ENCODE measurements at regions not wholly inside any gene's neighbourhood (a gene's known extent, or its start where the extent isn't known, plus 50 kb on each side); places are given as distances from the start of the nearest gene placed in this dataset.

GRCh38 chr4:119982756-119983155, 83.9 kb downstream of the MAD2L1 start:
- H3K9ac ChIP-seq (ENCODE audit: low read length) = no peak overlapping the region
- no peak overlapping the region for H3K4me3 ChIP-seq (ENCODE audit: low read length)
- H3K4me2 ChIP-seq (ENCODE audit: low read length) = no peak overlapping the region
- no peaks in the 10 kb centered on the region for H3K79me2 ChIP-seq (ENCODE audit: low read length)
- peaks cover 3% of the 10 kb centered on the region; the same call in 1 of the 2 replicates for H3K4me1 ChIP-seq (ENCODE audit: low read length)
- no peak overlapping the region for H2AFZ ChIP-seq (ENCODE audit: low read depth, low read length)
- H3K27ac ChIP-seq (ENCODE audit: low read length) = no peak overlapping the region
- no peaks in the 10 kb centered on the region for H3K9me3 ChIP-seq (ENCODE audit: insufficient read depth, low read length)
- no peaks in the 10 kb centered on the region for H3K36me3 ChIP-seq (replicated peaks; ENCODE audit: low read depth, low read length)
- no peak for TF ChIP-seq EZH2phosphoT487 (IDR thresholded peaks at IDR 0.05; ENCODE audit: low read depth)
- no peak for TF ChIP-seq CTCF (IDR thresholded peaks at IDR 0.05; ENCODE audit: low read depth, low read length)
- H4K20me1 ChIP-seq (ENCODE audit: insufficient read depth, low read length) = no peaks in the 10 kb centered on the region
- no peaks in the 10 kb centered on the region for H3K27me3 ChIP-seq (ENCODE audit: low read depth, low read length)

DNA sequence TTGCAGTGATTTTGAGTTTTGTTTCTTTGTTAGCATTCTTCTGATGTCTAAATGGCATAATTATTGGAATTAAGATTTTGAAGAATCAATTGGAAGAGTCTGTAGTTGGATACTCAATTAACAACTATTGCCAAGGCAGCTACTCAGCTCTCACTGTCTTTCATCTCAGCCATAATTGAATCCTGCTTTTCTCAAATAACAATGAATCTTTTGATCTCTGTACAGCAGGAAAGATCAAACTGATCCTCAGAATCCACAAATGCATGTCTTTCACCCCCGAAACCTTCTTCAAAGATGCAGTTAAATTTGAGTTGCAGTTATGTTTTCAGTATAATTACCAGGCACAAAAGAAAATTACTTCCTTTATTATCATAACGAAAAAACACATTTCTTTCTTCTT, 86.2 kb downstream of the MAD2L1 start:
- H4K20me1 ChIP-seq (ENCODE audit: insufficient read depth, low read length) = no peaks in the 10 kb centered on the region
- no peak overlapping the region for H3K27ac ChIP-seq (ENCODE audit: low read length)
- no peak overlapping the region for H3K9ac ChIP-seq (ENCODE audit: low read length)
- H3K4me2 ChIP-seq (ENCODE audit: low read length) = no peak overlapping the region
- no peaks in the 10 kb centered on the region for H3K79me2 ChIP-seq (ENCODE audit: low read length)
- H3K4me1 ChIP-seq (ENCODE audit: low read length) = peaks cover 3% of the 10 kb centered on the region; the same call in 1 of the 2 replicates
- TF ChIP-seq EZH2phosphoT487 (IDR thresholded peaks at IDR 0.05; ENCODE audit: low read depth) (no peak), CTCF (IDR thresholded peaks at IDR 0.05; ENCODE audit: low read depth, low read length) (no peak)
- no peaks in the 10 kb centered on the region for H3K36me3 ChIP-seq (replicated peaks; ENCODE audit: low read depth, low read length)
- H2AFZ ChIP-seq (ENCODE audit: low read depth, low read length) = no peak overlapping the region
- H3K27me3 ChIP-seq (ENCODE audit: low read depth, low read length) = no peaks in the 10 kb centered on the region
- no peak overlapping the region for H3K4me3 ChIP-seq (ENCODE audit: low read length)
- H3K9me3 ChIP-seq (ENCODE audit: insufficient read depth, low read length) = no peaks in the 10 kb centered on the region

- H4K20me1 ChIP-seq (ENCODE audit: insufficient read depth, low read length) = no peaks in the 10 kb centered on the region
- no peak overlapping the region for H3K4me2 ChIP-seq (ENCODE audit: low read length)
- no peak overlapping the region for H3K9ac ChIP-seq (ENCODE audit: low read length)
- no peaks in the 10 kb centered on the region for H3K9me3 ChIP-seq (ENCODE audit: insufficient read depth, low read length)
- no peaks in the 10 kb centered on the region for H3K27me3 ChIP-seq (ENCODE audit: low read depth, low read length)
- no peaks in the 10 kb centered on the region for H3K36me3 ChIP-seq (replicated peaks; ENCODE audit: low read depth, low read length)
- peaks cover 3% of the 10 kb centered on the region; the same call in 1 of the 2 replicates for H3K4me1 ChIP-seq (ENCODE audit: low read length)
- H3K4me3 ChIP-seq (ENCODE audit: low read length) = no peak overlapping the region
- H3K27ac ChIP-seq (ENCODE audit: low read length) = no peak overlapping the region
- no peak overlapping the region for H2AFZ ChIP-seq (ENCODE audit: low read depth, low read length)
- no peaks in the 10 kb centered on the region for H3K79me2 ChIP-seq (ENCODE audit: low read length)
- no peak for TF ChIP-seq EZH2phosphoT487 (IDR thresholded peaks at IDR 0.05; ENCODE audit: low read depth)
Measured at GRCh38 chr4:119977076-119977940, 89.3 kb downstream of the MAD2L1 start.

DNA sequence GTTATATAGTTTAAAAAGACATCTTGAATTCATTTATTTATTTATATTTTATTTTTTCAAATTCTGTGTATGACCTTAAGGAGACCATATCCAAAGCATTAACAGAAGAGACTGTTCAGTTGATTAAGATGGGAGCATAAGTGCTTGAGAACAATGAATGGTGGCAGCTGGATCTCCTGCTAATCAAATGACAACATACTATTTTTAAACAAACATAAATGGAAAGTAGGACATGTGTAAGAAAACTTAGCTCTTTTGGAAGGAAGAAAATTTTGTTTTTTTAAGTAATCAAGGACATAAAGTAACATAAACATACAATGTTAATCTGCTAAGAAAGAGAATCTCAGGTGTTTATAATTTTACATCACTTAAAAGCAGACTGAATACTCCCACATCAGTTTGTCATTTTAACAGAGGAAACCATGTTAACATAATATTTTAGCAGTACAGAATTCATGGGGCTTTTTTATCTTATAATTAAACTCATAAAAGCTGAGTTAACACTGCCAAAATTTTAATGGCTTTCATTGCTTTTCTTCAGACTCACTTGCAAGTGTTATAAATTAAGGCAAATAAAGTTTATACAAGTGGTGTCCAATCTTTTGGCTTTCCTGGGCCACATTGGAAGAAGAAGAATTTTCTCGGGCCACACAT, 95.1 kb downstream of the MAD2L1 start:
- Histone ChIP-seq H3K9me3 (ENCODE audit: insufficient read depth, low read length) (no peaks in the 10 kb centered on the region), H3K4me1 (ENCODE audit: low read length) (no peaks in the 10 kb centered on the region), H3K9ac (ENCODE audit: low read length) (no peak overlapping the region), H3K27me3 (ENCODE audit: low read depth, low read length) (no peaks in the 10 kb centered on the region), H3K4me3 (ENCODE audit: low read length) (no peak overlapping the region), H3K4me2 (ENCODE audit: low read length) (no peak overlapping the region), H3K79me2 (ENCODE audit: low read length) (no peaks in the 10 kb centered on the region), H4K20me1 (ENCODE audit: insufficient read depth, low read length) (no peaks in the 10 kb centered on the region), H3K36me3 (replicated peaks; ENCODE audit: low read depth, low read length) (no peaks in the 10 kb centered on the region), H2AFZ (ENCODE audit: low read depth, low read length) (no peak overlapping the region), H3K27ac (ENCODE audit: low read length) (no peak overlapping the region)
- TF ChIP-seq EZH2phosphoT487 (IDR thresholded peaks at IDR 0.05; ENCODE audit: low read depth) (no peak), CTCF (IDR thresholded peaks at IDR 0.05; ENCODE audit: low read depth, low read length) (no peak)

Measured in OCI-LY3 (cell line).